SHP77 treated with DMSO at 0.1 percent for 48 hours (cell line): ENCODE measurements at regions not wholly inside any gene's neighbourhood (a gene's known extent, or its start where the extent isn't known, plus 50 kb on each side); places are given as distances from the start of the nearest gene placed in this dataset.

Experiments used
- DNase-seq: peaks from one replicate; lab custom pipeline; 2025; lab: John Stamatoyannopoulos, UW

DNA sequence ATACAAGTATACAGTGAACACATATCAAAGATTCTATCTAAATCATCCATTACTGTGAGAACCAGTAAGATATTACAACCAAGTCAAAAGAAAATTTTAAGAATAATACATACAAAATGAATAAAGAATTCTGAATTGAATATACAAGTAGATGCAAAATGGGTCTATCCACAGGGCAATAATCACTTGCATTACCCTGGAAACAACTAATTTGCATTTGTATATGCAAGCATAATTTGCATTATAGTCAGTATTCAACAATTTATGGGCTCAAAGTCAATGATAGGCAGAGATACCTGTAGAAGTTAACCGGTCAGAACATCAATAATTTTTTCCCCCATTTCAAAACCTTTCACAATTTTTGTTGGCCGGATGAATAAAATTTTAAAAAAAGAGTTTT lies 512.2 kb upstream of the ALCAM start:
- no peak for DNase-seq

DNA sequence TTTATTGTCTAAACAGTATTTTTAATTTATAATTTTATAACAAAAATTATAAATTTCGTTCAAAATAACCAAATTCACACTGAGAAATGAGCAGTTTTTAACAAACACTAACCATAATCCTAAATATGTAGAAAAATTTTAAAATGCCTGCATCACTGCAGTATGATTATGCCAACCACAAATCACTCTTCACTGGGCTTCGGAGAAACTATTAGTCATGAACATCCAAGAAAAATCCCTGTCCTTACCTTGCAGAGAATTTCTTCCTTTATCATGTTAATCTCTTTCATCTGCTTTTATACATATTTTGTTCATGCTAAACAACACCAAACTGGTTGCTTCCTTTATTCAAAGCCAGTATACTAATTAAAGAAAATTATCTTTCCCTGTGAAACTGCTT lies 511.0 kb upstream of the ALCAM start:
- DNase-seq: no peak

DNA sequence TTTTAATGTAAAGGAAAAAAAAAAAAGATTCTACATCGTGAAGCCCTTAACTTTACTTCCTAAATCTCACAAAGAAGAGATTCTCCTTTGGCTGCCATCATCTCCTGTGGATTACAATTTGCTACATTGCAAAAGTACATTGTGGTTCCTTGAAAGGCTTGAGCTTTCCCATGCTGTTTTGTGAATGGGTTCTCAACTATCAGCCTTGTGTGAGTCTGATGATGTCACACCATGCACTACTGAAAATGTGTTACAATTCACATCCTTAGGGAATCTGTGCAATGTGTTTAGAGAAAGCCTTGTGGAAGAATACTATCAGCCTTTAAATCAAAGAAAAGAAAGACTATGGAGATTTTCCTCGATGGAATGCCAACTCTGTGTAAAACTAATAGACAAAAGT lies 510.0 kb upstream of the ALCAM start:
- no peak for DNase-seq

DNA sequence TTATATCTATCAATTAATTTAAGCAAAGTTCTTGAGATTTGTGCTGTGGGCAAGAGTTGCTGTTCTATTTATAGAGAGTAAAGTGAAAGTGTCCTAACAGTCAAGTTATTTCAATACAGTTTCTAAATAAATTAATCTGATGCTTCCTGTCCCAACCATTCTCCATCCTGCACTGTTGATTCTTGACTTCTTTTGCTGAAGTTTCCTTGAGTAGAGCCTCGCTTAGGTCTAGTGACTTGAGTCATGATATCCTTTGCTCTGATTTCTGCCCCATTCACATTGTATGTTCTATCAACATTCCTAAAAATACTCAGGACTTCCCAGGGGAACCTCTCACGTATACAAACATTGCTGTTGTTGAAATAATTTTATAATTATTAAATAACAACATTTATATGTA lies 498.4 kb upstream of the ALCAM start:
- no peak for DNase-seq

DNA sequence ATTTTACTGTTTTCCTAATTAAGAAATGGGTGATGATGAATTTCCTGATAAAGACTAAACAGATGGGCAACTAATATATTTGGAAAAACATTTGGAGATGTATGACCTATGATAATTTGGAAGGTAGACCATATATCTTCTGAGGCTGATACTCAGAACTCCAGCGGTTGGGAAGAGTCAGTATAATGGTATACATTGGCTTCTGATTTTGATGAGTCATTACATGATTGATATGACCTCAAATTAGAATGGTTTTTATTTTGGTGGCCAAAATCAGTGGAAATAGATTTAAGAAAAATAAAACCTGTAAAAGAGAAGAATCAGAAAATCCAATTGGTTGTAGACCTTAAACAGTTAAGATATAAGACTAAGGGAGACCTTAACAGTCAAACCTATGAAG lies 496.4 kb upstream of the ALCAM start:
- DNase-seq: no peak

DNA sequence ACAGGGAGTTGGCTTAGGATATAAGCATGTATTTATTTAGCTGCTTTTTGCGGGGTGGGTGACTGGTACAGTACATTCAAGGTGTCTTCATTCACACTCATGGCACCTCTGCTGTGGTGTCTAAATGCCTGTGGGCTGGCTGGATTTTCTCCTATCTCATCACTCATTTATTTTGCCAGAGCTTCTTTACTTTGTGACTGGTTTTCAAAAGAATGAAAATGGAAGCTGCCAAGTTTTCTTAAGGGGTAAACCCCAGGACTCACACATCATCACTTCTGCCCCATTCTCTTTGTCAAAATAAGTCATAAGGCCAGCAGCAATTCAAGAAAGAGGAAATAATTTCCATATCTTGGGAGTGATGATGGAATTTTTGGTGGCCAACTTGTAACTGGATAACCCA lies 493.4 kb upstream of the ALCAM start:
- DNase-seq: no peak

DNA sequence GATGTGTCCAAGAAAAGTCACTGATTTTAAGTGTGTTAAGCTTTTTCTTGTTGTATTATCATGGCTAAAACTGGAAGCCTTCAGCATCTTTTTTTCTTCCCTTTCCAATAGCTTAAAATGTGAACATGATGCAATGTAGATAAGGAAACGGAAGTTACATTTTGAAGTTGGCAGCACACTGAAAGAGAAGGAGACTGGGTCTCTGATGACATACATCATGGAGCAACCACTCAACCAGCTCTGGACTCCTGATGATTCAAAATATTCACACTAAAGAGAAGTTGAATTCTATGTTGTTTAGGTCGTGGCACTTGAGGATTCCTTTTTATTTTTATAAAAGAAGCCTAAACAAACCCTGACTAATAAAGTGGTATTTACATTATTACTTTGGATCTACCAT lies 488.3 kb upstream of the ALCAM start:
- DNase-seq: no peak

DNA sequence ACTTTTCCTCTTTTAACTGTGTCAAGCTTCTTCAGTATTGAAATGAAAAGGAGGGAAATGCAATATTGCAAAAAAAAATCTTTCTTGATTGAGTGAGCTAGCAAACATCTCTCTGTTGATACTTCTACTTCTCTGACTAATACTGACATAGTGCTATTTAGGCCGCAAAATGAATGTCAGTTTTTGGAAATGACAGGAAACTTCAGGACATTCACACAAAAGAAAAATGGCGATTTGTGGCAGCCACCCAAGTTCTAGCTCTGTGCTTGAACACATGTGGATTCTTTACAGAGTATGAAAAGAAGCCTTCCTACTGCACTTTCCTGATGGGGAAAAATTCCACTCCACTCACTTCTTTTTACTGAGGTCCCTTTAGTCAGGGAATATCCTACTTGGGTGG lies 486.8 kb upstream of the ALCAM start:
- no peak for DNase-seq

DNA sequence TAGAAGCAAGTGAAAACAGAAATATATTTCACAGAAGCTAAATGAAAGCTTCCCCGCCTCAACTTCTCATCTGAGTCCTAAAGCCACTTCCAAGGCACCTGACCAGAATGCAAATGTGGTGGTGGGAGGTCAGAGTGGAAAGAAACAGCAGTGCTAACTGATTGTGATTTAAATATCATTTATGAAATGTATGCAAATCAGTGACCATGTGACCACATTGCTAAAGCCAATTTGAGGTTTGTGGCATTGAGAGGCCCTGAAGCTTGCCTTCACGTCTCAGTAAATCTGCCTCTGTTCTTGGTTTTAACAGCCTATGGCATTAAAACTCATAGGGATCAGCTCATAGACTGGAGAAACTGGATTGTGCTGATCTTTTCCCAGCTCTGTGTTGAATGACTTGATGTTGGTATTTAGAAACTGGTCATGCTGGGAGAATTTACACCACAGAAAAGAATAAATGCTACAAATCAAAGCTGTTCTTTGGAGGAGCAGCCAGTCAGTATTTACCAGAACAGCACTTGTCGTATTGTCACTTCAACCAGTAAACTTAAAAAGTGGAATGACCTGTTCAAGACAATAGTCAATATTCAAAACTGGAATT lies 481.4 kb upstream of the ALCAM start:
- DNase-seq: no peak

DNA sequence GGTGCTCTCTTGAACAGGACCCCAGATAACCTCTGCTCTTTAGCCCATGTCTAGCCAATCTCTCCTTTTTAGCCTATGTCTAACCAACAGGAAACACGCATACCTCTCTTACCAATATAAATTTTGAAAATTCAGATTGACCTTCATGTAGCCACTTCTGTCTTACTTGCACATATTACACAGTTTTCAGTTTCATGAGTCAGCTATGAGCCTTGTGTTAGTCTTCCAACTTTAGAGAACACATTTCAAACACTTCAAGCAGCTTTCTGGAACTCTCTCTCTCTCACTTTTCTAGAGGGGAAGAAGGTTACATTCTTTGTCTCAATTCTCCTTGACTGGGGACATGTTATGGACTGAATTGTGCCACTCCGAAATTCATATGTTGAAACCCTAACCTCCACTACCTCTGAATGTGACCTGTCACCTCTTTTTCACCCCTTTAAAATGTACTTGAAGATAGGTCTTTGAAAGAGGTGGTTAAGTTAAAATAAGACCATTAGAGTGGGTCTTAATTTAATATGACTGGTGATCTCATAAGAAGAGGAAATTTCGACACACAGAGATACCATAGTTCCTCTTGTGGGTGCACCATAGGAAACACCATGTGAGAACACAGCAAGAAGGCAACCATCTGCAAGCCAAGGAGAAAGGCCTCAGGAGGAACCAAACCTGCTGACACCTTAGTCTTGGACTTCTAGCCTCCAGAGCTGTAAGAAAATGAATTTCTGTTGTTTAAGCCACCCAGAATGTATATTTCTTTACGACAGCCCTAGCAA lies 480.3 kb upstream of the ALCAM start:
- no peak for DNase-seq

DNA sequence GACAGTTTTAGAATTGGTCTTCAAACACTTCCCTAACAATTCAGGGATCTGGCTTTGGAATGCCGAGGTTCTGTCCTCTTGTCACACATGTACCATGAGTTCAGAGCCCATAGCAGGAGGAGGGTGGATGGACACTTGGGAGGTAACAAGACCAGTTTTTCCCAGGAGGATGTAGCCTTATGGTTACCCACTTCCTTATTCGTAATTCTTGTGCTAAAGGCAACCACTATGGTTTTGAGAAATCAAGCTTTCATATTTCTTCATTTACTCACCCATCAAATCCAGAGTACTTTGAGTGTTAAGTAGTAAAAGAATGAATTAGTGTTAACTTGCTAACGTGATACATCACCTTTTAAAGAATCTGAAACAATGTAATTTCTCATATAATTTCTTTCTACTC lies 479.6 kb upstream of the ALCAM start:
- no peak for DNase-seq

DNA sequence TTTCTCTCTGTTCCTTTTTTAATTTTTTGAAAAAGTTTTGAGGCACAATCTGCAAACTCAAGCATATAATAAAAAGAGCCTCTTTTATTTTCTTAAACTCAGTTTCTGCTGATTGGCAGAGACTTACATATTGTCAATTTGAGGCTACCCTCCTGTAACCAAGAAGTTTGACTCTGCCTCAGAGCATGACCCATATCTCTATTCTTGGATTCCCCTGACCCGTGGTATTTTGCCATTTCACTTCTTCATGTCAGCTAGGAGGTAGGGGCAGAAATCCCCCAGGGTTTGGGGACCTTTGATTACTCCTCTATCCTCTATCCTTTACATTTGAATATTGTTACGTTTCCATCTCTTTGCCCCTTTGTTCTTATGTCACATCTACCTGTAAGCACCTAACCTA lies 479.1 kb upstream of the ALCAM start:
- no peak for DNase-seq

DNA sequence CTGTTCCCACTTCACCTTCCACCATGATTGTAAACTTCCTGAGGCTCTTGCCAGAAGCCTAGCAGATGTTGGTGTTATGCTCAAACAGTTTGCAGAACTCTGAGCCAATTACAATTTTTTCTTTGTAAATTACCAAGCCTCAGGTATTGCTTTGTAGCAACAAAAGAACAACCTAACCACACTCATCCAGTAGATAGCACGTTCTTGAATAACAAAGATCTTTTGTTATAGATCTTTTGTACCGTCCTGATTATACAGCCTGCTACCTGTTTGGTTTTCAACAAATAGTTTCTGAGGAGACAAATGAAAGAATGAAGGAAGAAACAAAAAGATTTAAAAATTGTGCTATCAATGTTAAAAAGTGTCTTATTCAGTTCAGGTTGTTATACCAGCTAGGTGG lies 474.7 kb upstream of the ALCAM start:
- no peak for DNase-seq

DNA sequence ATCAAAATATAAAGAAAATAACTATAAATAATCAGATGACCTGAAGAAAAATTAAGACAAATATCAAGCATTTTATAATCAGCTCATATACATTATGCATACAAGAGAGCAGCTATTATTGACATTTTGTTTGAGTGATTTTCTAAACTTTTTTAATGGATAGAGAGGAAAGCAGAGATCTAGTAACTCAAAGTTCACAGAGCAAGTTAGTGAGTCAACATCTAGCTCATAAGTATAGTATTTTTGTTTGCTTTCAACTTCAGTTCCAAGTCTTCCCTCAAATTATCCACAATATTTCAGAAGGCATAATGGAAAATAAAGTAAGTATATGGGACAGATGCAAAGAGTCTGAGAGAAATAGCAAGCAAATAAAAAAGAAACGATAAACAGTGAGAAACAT lies 470.1 kb upstream of the ALCAM start:
- no peak for DNase-seq

DNA sequence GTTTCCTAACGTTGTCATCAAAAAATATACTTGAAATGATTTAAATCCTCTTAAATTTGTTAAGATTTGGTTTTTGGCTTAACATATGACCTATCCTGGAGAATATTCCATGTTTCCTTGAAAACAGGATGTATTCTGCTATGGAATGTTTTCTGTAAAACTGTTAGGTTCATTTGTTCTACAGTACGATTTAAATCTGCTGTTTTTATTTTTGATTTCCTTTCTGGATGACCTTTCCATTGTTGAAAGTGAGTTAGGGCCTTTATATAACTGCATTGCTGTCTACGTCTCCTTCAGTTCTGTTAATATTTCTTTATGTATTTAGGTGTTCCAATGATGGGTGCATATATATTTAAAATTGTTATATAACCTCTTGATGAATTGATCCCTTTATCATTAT lies 465.3 kb upstream of the ALCAM start:
- no peak for DNase-seq

DNA sequence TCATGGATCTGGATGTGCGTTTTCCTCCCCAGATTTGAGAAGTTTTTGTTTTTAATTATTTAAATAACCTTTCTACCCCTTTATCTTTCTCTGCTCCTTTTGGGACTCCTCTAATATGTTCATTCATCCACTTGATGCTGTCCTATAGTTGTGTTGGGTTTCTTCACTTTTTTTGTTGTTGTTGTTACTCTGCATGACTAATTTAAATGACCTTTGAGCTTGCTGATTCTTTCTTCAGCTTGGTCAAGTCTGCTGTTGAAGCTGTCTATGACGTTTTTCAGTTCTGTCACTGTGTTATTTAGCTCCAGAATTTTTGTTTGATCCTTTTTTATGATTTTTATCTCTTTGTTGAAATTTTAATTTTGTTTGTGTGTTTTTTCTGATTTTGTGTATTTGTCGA lies 463.6 kb upstream of the ALCAM start:
- no peak for DNase-seq

DNA sequence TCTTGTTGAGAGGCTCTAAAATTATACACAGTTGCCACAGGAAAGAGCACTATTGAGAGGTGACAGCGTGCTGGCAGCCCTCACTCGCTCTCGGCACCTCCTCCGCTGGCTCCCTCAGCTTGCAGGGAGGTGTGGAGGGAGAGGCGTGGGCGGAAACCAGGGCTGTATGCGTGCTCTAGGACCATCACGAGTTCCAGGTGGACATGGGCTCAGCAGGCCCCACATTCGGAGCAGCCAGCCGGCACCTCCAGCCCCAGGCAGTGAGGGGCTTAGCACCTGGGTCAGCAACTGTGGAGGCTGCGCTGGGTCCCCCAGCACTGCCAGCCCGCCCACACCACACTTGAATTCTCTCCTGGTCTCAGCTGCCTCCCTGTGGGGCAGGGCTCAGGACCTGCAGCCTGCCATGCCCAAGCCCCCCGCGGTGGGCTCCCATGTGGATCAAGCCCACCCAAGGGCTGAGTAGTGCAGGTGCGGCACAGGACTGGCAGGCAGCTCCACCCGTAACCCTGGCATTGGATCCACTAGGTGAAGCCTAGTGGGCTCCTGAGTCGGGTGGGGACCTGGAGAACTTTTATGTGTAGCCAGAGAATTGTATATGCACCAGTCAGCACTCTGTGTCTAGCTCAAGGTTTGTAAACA lies 460.6 kb upstream of the ALCAM start:
- no peak for DNase-seq

DNA sequence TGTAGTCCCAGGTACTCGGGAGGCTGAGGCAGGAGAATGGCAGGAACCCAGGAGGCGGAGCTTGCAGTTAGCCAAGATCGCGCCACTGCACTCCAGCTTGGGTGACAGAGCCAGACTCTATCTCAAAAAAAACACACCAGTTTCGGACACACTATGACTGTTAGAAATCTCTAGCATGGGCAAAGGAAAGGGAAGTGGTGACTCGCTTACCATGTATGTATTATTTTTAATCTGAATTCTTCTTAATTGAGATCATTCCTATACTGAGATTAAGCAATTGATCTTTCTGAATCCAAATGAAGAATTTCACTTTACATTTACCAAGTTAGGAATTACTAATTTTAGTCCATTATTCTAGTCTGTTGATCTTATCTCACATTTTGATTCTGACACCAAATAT lies 459.2 kb upstream of the ALCAM start:
- DNase-seq: no peak

DNA sequence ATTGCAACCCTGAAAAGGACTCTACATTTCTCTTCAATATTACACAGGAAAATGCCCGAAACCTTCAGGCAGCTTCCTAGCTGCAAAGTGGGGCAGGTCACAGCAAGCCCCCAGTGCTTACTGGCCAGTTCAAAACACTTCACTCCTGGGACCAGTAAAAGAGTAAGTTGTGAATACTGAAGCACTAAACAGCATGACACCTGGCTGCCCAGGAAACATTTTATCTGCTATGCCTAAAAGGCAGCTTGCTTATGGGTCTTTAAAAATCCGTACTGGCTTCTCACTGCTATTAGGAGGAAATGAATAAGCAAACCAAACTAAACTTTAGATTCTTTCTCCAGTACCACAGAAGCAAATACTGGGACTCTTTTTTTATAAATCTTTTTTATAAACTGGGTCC lies 457.9 kb upstream of the ALCAM start:
- peak; percentile 83 for DNase-seq

DNA sequence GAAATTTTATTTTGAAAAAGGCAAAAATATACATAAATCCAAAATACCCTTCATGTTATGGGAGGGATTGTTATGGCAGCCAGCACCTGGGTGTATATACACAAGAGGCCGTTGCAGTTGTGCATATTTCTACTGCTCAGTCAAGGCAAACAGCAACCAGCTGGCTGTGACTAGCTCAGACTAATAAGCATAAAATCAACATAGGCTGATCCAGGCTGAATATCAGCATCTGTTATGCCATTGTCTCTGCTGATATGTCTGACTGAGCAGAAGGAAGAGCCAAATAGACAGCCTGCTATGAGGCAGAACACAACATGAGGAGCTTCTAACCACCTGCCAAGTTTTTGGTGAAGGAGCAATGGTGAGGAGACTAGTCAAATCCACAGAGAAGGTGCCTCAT lies 457.5 kb upstream of the ALCAM start:
- peak; percentile 86 for DNase-seq

DNA sequence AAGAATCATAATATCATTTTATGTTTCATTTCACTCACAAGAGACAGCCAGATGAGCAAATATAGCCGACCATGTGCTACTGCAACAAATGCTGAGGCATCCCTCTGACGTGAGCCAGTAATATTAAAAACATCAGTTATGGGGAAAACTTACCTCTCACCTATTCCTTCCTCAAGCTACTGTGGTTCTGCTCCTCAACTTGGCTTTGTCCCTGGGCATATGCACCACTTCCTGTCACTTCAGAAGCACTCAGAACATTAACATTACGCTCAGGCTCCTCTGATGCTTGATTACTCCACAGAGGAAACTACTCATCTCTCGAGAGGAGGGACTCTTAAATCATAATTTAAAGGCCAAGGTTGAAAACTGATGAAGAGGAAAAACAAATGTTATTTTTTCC lies 457.0 kb upstream of the ALCAM start:
- DNase-seq: peak; percentile 57

DNA sequence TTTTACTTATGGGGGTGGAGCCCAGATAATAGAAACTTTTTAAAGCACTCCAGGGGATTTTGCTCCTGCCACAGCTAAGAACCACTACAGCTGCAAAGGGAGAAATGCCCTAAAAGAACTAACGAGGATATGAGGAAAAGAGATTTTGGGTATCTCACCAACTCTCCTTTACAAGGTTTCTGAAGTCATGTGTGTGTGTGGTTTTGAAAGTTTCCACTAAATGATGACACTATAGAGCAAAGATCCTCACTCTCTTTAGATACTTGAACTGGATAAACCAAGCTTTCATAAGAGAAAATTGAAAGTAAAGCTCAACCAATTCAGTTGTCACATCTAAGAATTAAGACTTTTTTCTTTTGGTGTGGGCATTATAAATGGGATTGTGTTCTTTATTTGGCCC lies 455.3 kb upstream of the ALCAM start:
- DNase-seq: no peak

DNA sequence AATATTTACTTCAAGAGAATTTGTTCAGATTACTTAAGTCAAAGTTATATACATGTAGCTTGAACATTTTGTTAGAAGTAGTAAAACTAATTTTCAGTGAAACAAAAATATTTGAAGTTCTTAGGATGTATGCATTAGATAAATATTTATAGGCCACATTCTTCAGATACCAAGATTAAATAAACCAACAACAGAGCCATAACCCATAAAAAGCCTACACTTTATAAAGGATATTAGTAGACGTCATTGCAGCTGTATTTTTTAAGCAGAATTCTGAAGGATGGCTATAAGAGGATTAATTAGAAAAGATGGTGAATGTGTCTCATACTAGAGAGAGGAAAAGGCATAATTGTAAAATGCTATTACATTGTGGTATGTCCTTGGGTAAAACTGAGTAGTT lies 449.7 kb upstream of the ALCAM start:
- no peak for DNase-seq

DNA sequence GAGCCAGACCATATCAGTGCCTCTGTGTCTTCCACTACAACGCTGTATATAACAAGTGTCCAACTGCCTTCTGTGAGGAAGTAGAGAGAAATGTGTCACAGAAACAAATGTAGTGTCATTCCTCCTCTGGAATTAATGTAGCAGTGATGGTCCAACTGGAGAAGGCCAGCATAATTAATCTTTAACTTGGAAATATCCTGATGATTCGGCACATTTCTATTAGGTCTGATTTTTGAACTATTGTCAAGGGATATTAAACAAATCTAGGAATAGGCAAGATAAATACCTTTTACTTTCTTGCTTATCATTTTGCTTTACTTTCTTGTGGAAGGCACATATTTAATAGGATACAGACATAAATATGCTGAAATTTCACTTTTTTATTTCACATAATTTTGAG lies 446.2 kb upstream of the ALCAM start:
- no peak for DNase-seq
